ENCODE measurements at regions not wholly inside any gene's neighbourhood (a gene's known extent, or its start where the extent isn't known, plus 50 kb on each side); places are given as distances from the start of the nearest gene placed in this dataset.
A peak's percentile ranks its signal among the peaks of the same experiment; 100 is the strongest.
"Not testable (repeated sequence)": the region's sequence is repeated elsewhere in the genome, so short reads cannot be mapped to it uniquely, and the experiment has no call there.

DNA sequence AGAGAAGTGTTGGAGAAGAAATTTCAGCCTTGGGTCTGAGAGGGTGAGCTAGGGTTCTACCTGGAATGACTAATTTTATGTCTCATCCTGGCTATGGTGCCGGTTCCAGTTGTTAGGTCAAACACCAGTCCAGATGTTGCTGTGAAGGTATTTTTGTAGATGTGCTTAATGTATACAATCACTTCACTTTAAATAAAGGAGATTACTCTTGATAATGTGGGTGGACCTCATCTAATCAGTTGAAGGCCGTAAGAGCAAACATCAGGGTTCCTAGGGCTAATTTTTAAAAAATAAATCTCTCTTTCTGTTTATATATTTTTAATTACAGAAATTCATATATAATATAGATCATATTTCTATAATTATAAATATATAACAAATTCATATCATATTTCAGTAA, 90.5 kb upstream of the GDNF start:
- 79 to 100% (median 100%) methylated on average over 1 to 2 of the region's 2 CpGs; no CpG with 5 or more reads in 2 of the 10 experiments for WGBS, 10 experiments
- no peak for ATAC-seq (replicated peaks in 6 of 8)
- H3K4me3 ChIP-seq = no peak overlapping the region
- H3K27ac ChIP-seq = no peak overlapping the region
- in situ Hi-C loops (cut with MboI; ENCODE audit: low pct_unique_long_range_greater_than_20kb in 2 of 9, low sequenced_read_pairs in 9 of 9, unreplicated experiment in 9 of 9) = no loop called here
- H3K4me1 ChIP-seq (replicated peaks in 1 of 2) = no peaks in the 10 kb centered on the region

DNA sequence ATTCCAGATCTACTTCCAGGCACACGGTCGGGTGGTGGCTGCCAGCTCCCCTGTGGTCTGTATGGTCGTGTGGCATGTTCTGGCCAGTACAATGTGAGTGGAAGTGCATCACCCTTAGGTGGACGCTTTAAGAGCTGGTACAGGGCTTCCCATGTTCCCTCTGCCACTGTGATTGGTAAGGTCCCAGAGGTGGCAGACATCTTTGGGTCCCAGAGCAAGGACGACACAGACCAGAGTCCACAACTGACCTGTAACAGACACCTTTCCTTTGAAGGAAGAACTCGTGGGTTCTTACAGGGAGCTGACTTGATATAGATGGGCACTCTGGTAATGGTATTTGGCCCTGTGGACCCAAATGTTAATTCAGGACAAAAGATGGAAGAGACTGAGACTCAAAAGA, 90.0 kb upstream of the GDNF start:
- in situ Hi-C loops (cut with MboI; ENCODE audit: low pct_unique_long_range_greater_than_20kb in 2 of 9, low sequenced_read_pairs in 9 of 9, unreplicated experiment in 9 of 9) = no loop called here
- Histone ChIP-seq H3K4me3 (no peak overlapping the region), H3K27ac (no peak overlapping the region), H3K4me1 (replicated peaks in 1 of 2) (no peaks in the 10 kb centered on the region)
- WGBS, 10 experiments = 0 to 92% (median 77%) methylated on average over 1 to 5 of the region's 6 CpGs; no CpG with 5 or more reads in 5 of the 10 experiments
- no peak for ATAC-seq (replicated peaks in 6 of 8)

DNA sequence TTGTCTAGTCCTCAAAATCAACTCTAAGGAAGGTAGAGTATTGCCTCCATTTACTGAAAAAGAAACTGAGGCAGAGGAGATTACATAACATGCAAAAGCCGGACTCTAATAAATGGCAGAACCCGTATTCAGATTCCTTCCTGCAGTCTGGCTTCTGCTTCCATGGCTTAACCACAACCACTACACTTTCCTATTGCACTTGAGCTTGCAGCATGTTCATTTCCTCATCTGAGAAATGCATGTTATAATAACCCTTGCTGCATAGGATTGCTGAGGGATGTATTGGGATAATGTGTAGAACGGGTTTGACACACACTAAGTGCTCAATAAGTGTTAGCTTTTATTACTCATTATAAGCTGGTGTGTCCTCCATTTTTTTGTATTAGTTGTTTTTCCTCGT, 87.9 kb upstream of the GDNF start:
- in situ Hi-C loops (cut with MboI; ENCODE audit: low pct_unique_long_range_greater_than_20kb in 2 of 9, low sequenced_read_pairs in 9 of 9, unreplicated experiment in 9 of 9); H3K4me1 ChIP-seq (replicated peaks in 1 of 2); H3K4me3 ChIP-seq; H3K27ac ChIP-seq; ATAC-seq (replicated peaks in 6 of 8): not testable (repeated sequence)
- WGBS, 10 experiments = 28 to 86% (median 67%) methylated on average over 1 to 2 of the region's 4 CpGs; no CpG with 5 or more reads in 3 of the 10 experiments

DNA sequence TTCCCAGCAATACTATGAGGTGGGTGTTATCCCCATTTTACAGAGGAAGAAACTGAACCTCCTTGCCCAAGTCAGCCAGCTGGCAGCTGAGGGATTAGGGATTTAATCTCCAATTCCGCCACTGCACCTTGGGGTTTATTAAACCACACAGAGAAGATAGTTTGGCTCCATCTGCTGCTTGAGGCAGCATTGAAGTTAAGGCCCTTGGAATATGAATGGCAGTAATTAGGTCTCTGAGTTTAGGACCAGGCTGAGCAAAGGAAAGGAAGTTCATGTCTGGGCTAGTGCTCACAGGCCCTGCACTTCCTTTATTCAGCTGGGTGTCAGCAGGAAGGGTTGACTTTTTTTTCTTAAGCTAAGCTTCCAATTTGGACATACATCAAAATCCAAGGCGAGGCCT, 86.9 kb upstream of the GDNF start:
- Histone ChIP-seq H3K27ac (no peak overlapping the region), H3K4me3 (no peak overlapping the region), H3K4me1 (replicated peaks in 1 of 2) (no peaks in the 10 kb centered on the region)
- in situ Hi-C loops (cut with MboI; ENCODE audit: low pct_unique_long_range_greater_than_20kb in 2 of 9, low sequenced_read_pairs in 9 of 9, unreplicated experiment in 9 of 9) = no loop called here
- 76 to 100% (median 83%) methylated on average over 1 to 2 of the region's 2 CpGs; no CpG with 5 or more reads in 3 of the 10 experiments for WGBS, 10 experiments
- ATAC-seq (replicated peaks in 6 of 8) = peak in 2 of 8 experiments; percentile 59 to 78

DNA sequence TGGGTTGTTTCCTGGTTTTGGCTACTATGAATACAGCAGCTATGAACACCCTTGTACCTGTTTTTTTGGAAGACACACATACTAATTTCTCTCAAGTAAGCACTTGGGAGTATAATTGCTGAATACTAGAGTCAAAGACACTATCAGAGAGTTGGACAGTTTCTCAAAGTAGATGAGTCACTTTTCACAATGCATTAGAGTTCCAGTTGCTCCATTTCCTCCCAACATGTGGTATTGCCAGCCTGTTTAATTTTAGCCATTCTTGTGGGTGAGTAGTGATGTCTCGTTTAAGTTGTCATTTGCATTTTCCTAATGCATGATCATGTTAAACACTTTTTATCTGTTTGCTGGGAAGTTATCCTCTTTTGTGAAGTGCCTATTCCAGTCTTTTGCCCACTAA, 81.6 kb upstream of the GDNF start:
- WGBS, 10 experiments = 0 to 89% (median 10%) methylated on average over 1 of the region's 1 CpG; no CpG with 5 or more reads in 4 of the 10 experiments
- peak in 2 of 8 experiments; percentile 33 to 74 for ATAC-seq (replicated peaks in 6 of 8)
- Histone ChIP-seq H3K4me1 (replicated peaks in 1 of 2) (no peaks in the 10 kb centered on the region), H3K27ac (no peak overlapping the region), H3K4me3 (no peak overlapping the region)
- in situ Hi-C loops (cut with MboI; ENCODE audit: low pct_unique_long_range_greater_than_20kb in 2 of 9, low sequenced_read_pairs in 9 of 9, unreplicated experiment in 9 of 9) = no loop called here

DNA sequence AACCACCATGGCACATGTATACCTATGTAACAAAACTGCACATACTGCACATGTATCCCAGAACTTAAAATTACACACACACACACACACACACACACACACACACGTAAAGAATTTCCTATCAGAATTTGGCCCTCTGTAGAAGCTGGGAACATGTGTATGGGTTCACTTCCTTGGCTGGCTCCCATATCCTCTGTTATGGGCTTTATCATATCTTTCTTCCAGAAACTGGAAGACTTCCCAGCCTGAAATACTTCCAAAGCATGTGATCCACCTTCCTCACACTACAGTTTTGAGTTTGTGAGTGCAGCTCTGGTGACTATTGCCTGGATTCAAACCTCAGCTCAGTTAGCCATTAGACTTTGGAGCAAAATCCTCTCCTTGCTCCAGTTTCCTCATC, 78.6 kb upstream of the GDNF start:
- Histone ChIP-seq H3K4me1 (replicated peaks in 1 of 2) (peaks cover 0 to 3% of the 10 kb centered on the region in 2 donors), H3K27ac (no peak overlapping the region), H3K4me3 (no peak overlapping the region)
- WGBS, 10 experiments = 20 to 100% (median 83%) methylated on average over 1 of the region's 1 CpG; no CpG with 5 or more reads in 6 of the 10 experiments
- ATAC-seq (replicated peaks in 6 of 8) = no peak
- in situ Hi-C loops (cut with MboI; ENCODE audit: low pct_unique_long_range_greater_than_20kb in 2 of 9, low sequenced_read_pairs in 9 of 9, unreplicated experiment in 9 of 9) = no loop called here

DNA sequence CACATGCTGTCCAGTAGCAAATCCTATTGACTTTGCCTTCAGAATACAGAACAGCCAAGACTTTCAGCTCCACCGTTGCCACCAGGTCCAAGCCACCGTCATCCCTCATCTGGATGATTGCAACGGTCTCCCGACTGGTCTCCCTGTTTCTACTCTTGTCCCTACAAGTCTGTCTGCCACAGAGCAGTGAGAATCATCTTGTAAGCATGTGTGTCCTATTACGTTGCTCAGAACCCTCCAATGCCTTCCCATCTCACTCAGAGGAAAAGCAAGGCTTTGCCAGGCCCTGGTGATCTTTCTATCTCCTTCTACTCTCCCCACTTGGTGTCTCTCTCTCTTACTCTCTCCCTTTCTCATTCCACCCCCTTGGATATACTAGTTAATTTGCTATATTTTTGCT, 76.7 kb upstream of the GDNF start:
- no peak overlapping the region for H3K27ac ChIP-seq
- H3K4me1 ChIP-seq (replicated peaks in 1 of 2) = peaks cover 0 to 3% of the 10 kb centered on the region in 2 donors
- in situ Hi-C loops (cut with MboI; ENCODE audit: low pct_unique_long_range_greater_than_20kb in 2 of 9, low sequenced_read_pairs in 9 of 9, unreplicated experiment in 9 of 9) = no loop called here
- WGBS, 10 experiments = 40 to 100% (median 81%) methylated on average over 2 to 5 of the region's 5 CpGs; no CpG with 5 or more reads in 3 of the 10 experiments
- no peak overlapping the region for H3K4me3 ChIP-seq
- no peak for ATAC-seq (replicated peaks in 6 of 8)

DNA sequence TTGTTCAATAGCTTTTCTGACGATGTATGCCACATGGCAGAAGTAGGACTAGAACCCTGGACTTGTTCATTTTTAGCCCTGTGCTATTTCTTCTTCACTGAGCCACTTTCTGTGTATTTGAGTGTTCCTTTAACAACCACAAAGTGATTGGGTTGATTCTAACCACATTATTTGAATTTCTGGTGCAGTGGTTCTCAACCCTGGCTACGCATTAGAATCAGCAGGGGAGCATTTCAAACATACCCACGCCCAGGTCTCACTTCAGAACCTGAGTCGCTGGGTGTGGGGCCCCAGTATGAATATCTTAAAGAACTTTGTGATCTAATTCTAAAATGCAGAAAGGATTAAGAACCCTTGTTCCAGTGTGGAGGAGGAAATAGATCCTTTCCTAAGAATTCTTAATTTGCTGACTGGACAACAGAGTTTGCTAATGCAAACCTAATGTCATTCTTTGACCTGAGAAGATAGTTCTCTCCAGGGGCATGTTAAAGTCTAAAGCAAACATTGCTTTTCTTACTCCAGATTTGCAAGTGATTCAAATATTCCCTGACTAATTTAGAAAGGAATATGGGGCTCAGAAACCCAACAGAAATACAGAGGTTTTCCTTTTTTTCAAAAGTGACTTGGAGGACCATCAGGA, 75.4 kb upstream of the GDNF start:
- H3K4me3 ChIP-seq = no peak overlapping the region
- peaks cover 0 to 3% of the 10 kb centered on the region in 2 donors for H3K4me1 ChIP-seq (replicated peaks in 1 of 2)
- peak in 3 of 8 experiments; percentile 94 to 97 (median 96) for ATAC-seq (replicated peaks in 6 of 8)
- no peak overlapping the region for H3K27ac ChIP-seq
- in situ Hi-C loops (cut with MboI; ENCODE audit: low pct_unique_long_range_greater_than_20kb in 2 of 9, low sequenced_read_pairs in 9 of 9, unreplicated experiment in 9 of 9) = no loop called here
- whole genome bisulfite sequencing, 10 experiments = 0 to 100% (median 67%) methylated on average over 1 to 4 of the region's 4 CpGs; no CpG with 5 or more reads in 1 of the 10 experiments

DNA sequence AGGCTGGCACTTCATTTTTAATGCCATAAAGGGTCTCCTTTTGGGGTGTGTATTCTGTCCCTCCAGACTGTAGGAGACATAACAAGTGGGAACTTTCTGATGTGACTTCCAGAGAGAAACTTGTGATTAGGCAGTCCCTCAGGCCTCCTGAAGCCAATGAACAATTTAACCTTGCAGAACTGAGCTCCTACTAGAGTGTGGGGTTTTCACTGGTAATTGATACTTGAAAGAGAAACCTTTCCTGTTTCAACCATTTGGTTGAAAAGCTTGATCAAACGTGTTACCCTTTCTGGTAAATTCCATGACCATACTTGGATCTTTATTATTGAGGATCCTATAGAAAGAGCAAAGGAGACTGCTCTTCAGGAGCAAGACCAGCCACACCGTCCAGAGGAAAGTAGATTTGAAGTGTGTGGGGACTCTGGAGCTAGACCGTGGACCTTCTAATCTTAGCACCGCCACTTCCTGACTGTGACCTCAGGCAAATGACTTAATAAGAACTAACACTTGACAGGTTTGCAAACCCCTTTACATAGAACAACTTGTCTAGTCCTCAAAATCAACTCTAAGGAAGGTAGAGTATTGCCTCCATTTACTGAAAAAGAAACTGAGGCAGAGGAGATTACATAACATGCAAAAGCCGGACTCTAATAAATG, 69.9 kb upstream of the GDNF start:
- H3K4me3 ChIP-seq; H3K27ac ChIP-seq; H3K4me1 ChIP-seq (replicated peaks in 1 of 2); ATAC-seq (replicated peaks in 6 of 8); in situ Hi-C loops (cut with MboI; ENCODE audit: low pct_unique_long_range_greater_than_20kb in 2 of 9, low sequenced_read_pairs in 9 of 9, unreplicated experiment in 9 of 9): not testable (repeated sequence)
- WGBS, 10 experiments = 17 to 75% (median 50%) methylated on average over 1 to 2 of the region's 5 CpGs; no CpG with 5 or more reads in 3 of the 10 experiments

DNA sequence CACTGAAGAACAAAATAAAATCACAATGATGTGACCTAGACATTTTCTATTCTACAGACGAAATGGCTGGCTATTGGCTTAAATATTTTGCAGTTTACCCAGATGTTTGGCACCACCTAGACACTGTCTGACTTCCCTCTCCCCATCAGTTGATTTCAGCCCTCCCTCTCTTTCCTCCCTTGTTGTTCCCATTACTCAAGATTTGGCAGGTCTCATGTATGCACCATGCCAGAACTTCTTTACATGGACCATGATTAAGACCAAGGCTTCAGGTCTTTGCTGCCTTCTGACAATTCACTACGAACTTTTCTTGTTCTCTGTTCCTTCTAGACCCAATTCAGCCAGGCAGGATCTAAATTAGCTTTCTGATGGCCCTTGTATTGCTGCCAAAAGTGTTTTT, 66.6 kb upstream of the GDNF start:
- Histone ChIP-seq H3K4me3 (no peak overlapping the region), H3K27ac (no peak overlapping the region), H3K4me1 (replicated peaks in 1 of 2) (no peaks in the 10 kb centered on the region)
- 11 to 71% (median 40%) methylated on average over 1 to 2 of the region's 2 CpGs; no CpG with 5 or more reads in 1 of the 10 experiments for WGBS, 10 experiments
- no peak for ATAC-seq (replicated peaks in 6 of 8)
- in situ Hi-C loops (cut with MboI; ENCODE audit: low pct_unique_long_range_greater_than_20kb in 2 of 9, low sequenced_read_pairs in 9 of 9, unreplicated experiment in 9 of 9) = no loop called here

DNA sequence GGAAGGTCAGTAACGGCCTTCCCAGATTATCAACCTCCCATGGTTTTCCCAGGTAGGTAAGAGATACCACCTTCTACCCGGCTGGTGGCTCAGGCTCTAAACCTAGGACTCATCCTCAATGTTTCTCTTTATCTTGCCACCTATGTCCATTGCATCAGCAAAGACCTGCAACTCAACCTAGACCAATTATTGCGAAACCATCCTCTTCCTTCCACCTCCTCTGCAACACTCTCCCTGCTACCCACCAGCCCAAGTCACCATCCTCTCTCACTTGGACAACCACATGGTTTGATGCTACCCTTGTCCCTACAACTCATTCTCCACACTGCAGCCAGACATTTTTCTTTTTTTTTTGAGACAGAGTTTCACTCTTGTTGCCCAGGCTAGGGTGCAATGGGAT, 65.4 kb upstream of the GDNF start:
- WGBS, 10 experiments = 30 to 100% (median 61%) methylated on average over 2 to 3 of the region's 3 CpGs; no CpG with 5 or more reads in 3 of the 10 experiments
- no peak overlapping the region for H3K27ac ChIP-seq
- H3K4me3 ChIP-seq = no peak overlapping the region
- in situ Hi-C loops (cut with MboI; ENCODE audit: low pct_unique_long_range_greater_than_20kb in 2 of 9, low sequenced_read_pairs in 9 of 9, unreplicated experiment in 9 of 9) = no loop called here
- ATAC-seq (replicated peaks in 6 of 8) = no peak
- H3K4me1 ChIP-seq (replicated peaks in 1 of 2) = no peaks in the 10 kb centered on the region

DNA sequence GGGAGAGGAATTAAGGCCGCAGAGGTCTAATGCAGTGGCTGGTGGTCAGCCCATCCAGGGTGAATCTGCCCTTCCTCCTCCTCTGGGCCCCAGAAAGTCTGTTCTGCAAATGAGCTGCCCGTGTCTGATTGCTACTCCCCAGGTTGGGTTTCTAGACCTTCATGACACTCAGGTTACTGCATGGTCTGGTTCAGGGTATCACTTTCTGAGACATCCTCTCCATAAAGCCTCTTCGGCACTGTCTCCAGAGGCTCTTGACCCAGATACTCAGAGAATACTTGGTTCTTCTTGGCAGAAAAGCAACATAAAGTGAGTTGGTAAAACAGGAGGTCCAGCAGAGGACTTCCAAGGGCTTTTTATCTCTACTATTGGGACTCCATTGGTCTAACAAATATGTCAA, 62.5 kb upstream of the GDNF start:
- 60 to 100% (median 84%) methylated on average over 1 to 2 of the region's 3 CpGs; no CpG with 5 or more reads in 6 of the 10 experiments for WGBS, 10 experiments
- H3K4me3 ChIP-seq = no peak overlapping the region
- in situ Hi-C loops (cut with MboI; ENCODE audit: low pct_unique_long_range_greater_than_20kb in 2 of 9, low sequenced_read_pairs in 9 of 9, unreplicated experiment in 9 of 9) = no loop called here
- H3K27ac ChIP-seq = no peak overlapping the region
- no peaks in the 10 kb centered on the region for H3K4me1 ChIP-seq (replicated peaks in 1 of 2)
- ATAC-seq (replicated peaks in 6 of 8) = no peak

DNA sequence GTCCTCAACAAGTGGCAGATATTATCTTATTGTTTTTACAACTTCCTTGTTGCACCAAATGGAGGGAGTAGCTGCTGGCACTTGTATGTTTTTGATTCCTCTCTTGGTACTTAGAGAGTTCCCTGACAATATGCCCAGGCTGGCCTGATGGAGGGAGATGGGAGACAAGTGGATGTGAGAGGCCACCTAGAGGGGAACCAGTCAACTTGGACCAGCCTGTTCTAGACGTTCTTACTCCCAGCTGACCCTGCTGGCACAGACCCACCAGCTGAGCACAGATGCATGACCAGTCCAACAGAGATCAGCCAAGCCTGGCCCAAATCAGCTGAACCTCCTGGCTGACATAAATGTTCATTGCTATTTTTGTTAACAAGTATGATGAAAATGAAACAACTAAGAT, 60.9 kb upstream of the GDNF start:
- Histone ChIP-seq H3K27ac (no peak overlapping the region), H3K4me3 (no peak overlapping the region), H3K4me1 (replicated peaks in 1 of 2) (no peaks in the 10 kb centered on the region)
- in situ Hi-C loops (cut with MboI; ENCODE audit: low pct_unique_long_range_greater_than_20kb in 2 of 9, low sequenced_read_pairs in 9 of 9, unreplicated experiment in 9 of 9) = no loop called here
- WGBS, 10 experiments = 0 to 60% (median 17%) methylated on average over 1 of the region's 1 CpG; no CpG with 5 or more reads in 5 of the 10 experiments
- peak in 4 of 8 experiments; percentile 65 to 85 (median 81) for ATAC-seq (replicated peaks in 6 of 8)
